ENCODE measurements at regions not wholly inside any gene's neighbourhood (a gene's known extent, or its start where the extent isn't known, plus 50 kb on each side); places are given as distances from the start of the nearest gene placed in this dataset.

DNA sequence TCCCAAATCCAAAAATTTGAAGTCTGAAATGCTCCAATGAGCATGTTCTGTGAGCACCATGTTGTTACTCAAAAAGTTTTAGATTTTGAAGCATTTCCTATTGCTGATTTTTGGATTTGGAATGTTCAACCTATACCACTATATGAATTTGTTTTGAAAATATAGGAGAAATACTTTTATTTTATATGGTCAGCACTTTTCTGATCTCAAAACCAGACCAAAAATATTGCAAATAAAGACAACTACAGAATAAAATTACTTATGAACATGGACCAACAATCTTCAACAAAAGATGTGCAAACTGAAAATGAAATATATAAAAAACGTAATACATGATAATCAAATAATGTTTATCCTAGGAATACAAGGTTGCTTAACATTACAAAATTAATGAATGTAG lies 73.7 kb upstream of the APOBEC4 start:
- H3K4me3 ChIP-seq: no peak overlapping the region

GRCh38 chr1:183724350-183725042 lies 71.4 kb upstream of the APOBEC4 start:
- DNase-seq (ENCODE audit: low spot score): no peak
- no peak overlapping the region for H3K4me3 ChIP-seq
- TF ChIP-seq, protein P1, sequence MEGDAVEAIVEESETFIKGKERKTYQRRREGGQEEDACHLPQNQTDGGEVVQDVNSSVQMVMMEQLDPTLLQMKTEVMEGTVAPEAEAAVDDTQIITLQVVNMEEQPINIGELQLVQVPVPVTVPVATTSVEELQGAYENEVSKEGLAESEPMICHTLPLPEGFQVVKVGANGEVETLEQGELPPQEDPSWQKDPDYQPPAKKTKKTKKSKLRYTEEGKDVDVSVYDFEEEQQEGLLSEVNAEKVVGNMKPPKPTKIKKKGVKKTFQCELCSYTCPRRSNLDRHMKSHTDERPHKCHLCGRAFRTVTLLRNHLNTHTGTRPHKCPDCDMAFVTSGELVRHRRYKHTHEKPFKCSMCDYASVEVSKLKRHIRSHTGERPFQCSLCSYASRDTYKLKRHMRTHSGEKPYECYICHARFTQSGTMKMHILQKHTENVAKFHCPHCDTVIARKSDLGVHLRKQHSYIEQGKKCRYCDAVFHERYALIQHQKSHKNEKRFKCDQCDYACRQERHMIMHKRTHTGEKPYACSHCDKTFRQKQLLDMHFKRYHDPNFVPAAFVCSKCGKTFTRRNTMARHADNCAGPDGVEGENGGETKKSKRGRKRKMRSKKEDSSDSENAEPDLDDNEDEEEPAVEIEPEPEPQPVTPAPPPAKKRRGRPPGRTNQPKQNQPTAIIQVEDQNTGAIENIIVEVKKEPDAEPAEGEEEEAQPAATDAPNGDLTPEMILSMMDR (IDR thresholded peaks at IDR 0.05): no peak
- no peak overlapping the region for H3K27ac ChIP-seq

More for the DNA sequence above, 73.7 kb upstream of the APOBEC4 start:
- DNase-seq (ENCODE audit: low spot score): no peak
- TF ChIP-seq, protein P1 (IDR thresholded peaks at IDR 0.05): no peak
- H3K27ac ChIP-seq: no peak overlapping the region

DNA sequence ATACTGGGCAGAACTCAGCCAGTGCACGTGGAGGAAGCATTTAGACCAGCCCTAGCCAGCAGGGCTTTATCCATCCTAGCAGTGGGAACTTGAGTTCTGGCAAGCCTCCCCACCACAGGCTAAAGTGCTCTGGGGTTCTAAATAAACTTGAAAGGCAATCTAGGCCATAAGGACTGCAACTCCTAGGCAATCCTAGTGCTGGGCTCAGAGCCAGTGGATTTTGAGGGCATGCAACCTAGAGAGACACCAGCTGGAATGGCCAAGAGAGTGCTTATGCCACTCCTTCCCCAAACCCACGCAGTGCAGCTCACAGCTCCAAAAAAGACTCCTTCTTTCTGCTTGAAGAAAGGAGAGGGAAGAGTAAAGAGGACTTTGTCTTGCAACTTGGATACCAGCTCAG lies 70.5 kb upstream of the APOBEC4 start:
- no peak for DNase-seq (ENCODE audit: low spot score)
- Histone ChIP-seq H3K27ac (no peak overlapping the region), H3K4me3 (no peak overlapping the region)
- TF ChIP-seq, protein P1 (IDR thresholded peaks at IDR 0.05): no peak

GRCh38 chr1:183721041-183721440 lies 67.9 kb upstream of the APOBEC4 start:
- H3K27ac ChIP-seq: no peak overlapping the region
- no peak for DNase-seq (ENCODE audit: low spot score)
- no peak overlapping the region for H3K4me3 ChIP-seq
- TF ChIP-seq, protein P1 (IDR thresholded peaks at IDR 0.05): no peak

DNA sequence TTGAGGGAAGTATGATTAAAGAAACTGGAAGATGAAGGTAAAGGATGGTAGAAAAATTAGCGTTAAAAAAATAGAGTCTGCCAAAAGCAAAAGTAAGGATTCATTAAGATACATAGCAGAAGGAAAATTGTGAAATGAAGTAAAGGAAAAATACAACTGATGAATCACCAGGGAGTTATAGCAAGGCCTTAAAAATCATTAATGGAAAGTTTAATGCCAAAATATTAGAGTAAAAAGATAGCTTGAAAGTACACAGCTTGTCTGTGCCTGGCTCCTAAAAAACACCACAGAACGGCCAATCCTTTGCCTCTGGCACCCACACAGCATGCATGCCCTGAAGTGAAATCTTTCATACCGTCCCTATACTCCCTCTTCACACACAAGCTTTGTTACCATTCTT lies 66.9 kb upstream of the APOBEC4 start:
- no peak for DNase-seq (ENCODE audit: low spot score)
- TF ChIP-seq, protein P1 (IDR thresholded peaks at IDR 0.05): no peak
- Histone ChIP-seq H3K4me3 (no peak overlapping the region), H3K27ac (no peak overlapping the region)

- TF ChIP-seq, protein P1 (IDR thresholded peaks at IDR 0.05): no peak
- DNase-seq (ENCODE audit: low spot score): no peak
- Histone ChIP-seq H3K4me3 (no peak overlapping the region), H3K27ac (no peak overlapping the region)
These were observed 66.2 kb upstream of the APOBEC4 start for GRCh38 chr1:183719289-183719688.

DNA sequence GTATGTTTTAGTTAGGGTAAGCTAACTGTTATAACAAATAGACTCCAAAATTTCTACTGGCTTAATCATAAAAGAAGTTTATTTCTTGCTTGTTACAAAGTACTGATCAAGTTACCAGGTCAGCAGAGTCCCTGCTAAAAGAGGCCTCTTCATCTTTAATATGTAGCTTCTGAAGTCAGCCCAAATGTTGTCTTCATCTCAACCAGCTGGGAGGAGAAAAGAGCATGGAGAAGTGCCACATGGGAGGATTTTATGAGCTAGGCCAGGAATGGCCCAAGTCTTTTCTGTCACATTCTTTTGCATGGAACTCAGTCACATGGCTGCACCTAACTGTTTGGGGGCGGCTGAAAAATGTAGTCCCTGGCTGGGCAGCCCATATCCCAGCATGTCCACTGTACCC lies 63.2 kb upstream of the APOBEC4 start:
- DNase-seq (ENCODE audit: low spot score): no peak
- TF ChIP-seq, protein P1 (IDR thresholded peaks at IDR 0.05): no peak
- H3K27ac ChIP-seq: no peak overlapping the region
- no peak overlapping the region for H3K4me3 ChIP-seq
